ENCODE measurements at regions not wholly inside any gene's neighbourhood (a gene's known extent, or its start where the extent isn't known, plus 50 kb on each side); places are given as distances from the start of the nearest gene placed in this dataset.

- Histone ChIP-seq H3K36me3 (ENCODE audit: control insufficient read depth in 5 of 5, insufficient read depth in 5 of 5, low read length in 5 of 5) (no peaks in the 10 kb centered on the region), H3K27ac (ENCODE audit: low read depth, low read length) (no peak overlapping the region), H3K27me3 (ENCODE audit: control insufficient read depth in 5 of 5, insufficient read depth in 4 of 5, low read length in 5 of 5) (no peaks in the 10 kb centered on the region), H3K9ac (ENCODE audit: low read length in 5 of 5) (no peak overlapping the region), H3K9me3 (ENCODE audit: control insufficient read depth in 5 of 5, low read length in 5 of 5) (peaks cover 0 to 3% (median 0%) of the 10 kb centered on the region in 5 donors), H3K4me3 (ENCODE audit: low read depth in 1 of 5, low read length in 5 of 5) (no peak overlapping the region), H3K4me1 (ENCODE audit: control insufficient read depth in 5 of 5, insufficient read depth in 5 of 5, low read length in 5 of 5) (peaks cover 0 to 17% (median 12%) of the 10 kb centered on the region in 5 donors)
Measured at GRCh38 chr18:10018289-10018688, 104.5 kb downstream of the VAPA start.

DNA sequence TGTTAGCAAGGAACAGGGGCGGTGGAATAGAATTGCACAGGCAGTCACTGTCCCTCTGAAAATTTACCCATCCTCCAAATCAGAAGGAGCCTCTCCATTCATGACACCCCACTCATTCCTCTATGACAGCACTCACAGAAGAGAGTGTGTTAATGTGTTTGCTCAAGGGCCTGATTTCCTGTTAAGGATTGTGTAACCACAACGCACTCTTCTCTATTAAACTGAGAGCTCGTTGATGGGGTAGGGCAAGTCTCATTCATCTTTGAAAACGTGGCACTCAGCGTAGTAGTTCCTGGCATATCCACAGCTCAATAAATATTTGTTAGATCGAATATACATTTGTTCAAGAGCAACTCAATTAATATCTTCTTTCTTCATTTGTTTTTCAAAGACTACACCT lies 106.4 kb downstream of the VAPA start:
- H3K9ac ChIP-seq (ENCODE audit: low read length in 5 of 5) = no peak overlapping the region
- no peaks in the 10 kb centered on the region for H3K36me3 ChIP-seq (ENCODE audit: control insufficient read depth in 5 of 5, insufficient read depth in 5 of 5, low read length in 5 of 5)
- peaks cover 0 to 13% (median 12%) of the 10 kb centered on the region in 5 donors for H3K4me1 ChIP-seq (ENCODE audit: control insufficient read depth in 5 of 5, insufficient read depth in 5 of 5, low read length in 5 of 5)
- H3K9me3 ChIP-seq (ENCODE audit: control insufficient read depth in 5 of 5, low read length in 5 of 5) = peaks cover 0 to 3% (median 0%) of the 10 kb centered on the region in 5 donors
- no peak overlapping the region for H3K27ac ChIP-seq (ENCODE audit: low read depth, low read length)
- H3K27me3 ChIP-seq (ENCODE audit: control insufficient read depth in 5 of 5, insufficient read depth in 4 of 5, low read length in 5 of 5) = no peaks in the 10 kb centered on the region
- H3K4me3 ChIP-seq (ENCODE audit: low read depth in 1 of 5, low read length in 5 of 5) = no peak overlapping the region

DNA sequence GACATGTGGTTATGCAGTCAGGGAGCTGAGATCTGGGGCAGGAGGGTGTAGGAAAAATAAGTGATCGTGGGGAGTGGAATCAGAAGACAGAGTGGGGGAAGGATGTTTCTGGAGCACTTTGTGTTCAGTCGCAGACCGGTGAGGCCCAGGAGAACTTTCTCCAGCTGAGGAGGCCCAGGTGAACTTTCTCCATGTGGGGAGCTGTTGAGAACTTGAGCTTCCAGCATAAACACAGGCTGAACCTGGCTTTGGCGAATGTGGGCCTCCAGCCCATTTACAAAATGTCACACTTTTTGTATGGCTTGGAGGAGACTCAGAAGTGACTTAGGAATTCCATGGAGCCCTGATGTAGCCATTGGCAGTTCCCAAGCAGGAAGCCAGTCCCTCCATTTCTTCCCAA lies 108.5 kb downstream of the VAPA start:
- Histone ChIP-seq H3K9me3 (ENCODE audit: control insufficient read depth in 5 of 5, low read length in 5 of 5) (peaks cover 0 to 3% (median 0%) of the 10 kb centered on the region in 5 donors), H3K36me3 (ENCODE audit: control insufficient read depth in 5 of 5, insufficient read depth in 5 of 5, low read length in 5 of 5) (no peaks in the 10 kb centered on the region), H3K4me1 (ENCODE audit: control insufficient read depth in 5 of 5, insufficient read depth in 5 of 5, low read length in 5 of 5) (no peaks in the 10 kb centered on the region), H3K27ac (ENCODE audit: low read depth, low read length) (no peak overlapping the region), H3K9ac (ENCODE audit: low read length in 5 of 5) (no peak overlapping the region), H3K27me3 (ENCODE audit: control insufficient read depth in 5 of 5, insufficient read depth in 4 of 5, low read length in 5 of 5) (no peaks in the 10 kb centered on the region), H3K4me3 (ENCODE audit: low read depth in 1 of 5, low read length in 5 of 5) (no peak overlapping the region)

DNA sequence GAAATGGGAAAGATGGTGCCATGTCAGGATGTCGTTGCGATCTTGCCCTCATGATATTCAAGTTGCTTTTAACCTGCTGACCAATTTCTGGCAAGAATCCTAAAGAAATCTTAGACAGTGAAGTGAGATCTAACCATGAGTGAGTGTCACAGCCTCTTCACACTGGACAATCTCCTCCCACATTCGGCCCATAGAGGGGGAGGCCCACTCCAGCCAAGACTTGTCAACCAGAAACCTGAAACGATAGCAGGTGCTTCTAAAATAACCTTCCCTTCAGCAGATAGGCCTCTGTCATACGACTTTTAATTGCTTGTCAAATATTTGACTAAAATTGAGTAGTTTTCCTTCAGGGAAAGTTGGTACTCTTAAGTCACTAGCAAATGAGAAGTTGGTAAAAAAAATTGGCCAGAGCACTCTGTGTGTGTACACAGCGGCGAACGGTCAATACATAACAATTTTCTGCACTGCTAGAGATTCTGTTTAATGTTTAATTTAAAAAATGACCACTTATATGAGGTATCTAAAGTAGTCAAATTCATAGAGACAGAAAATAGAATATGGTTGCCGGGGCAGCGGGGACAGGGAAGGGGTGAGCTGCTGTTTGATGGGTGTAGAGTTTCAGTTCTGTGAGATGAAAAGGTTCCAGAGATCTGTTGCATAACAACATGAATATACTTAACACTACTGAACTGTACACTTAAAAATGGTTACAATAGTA lies 110.2 kb downstream of the VAPA start:
- Histone ChIP-seq H3K9ac (ENCODE audit: low read length in 5 of 5) (no peak overlapping the region), H3K36me3 (ENCODE audit: control insufficient read depth in 5 of 5, insufficient read depth in 5 of 5, low read length in 5 of 5) (no peaks in the 10 kb centered on the region), H3K4me3 (ENCODE audit: low read depth in 1 of 5, low read length in 5 of 5) (no peak overlapping the region), H3K27me3 (ENCODE audit: control insufficient read depth in 5 of 5, insufficient read depth in 4 of 5, low read length in 5 of 5) (no peaks in the 10 kb centered on the region), H3K27ac (ENCODE audit: low read depth, low read length) (no peak overlapping the region), H3K9me3 (ENCODE audit: control insufficient read depth in 5 of 5, low read length in 5 of 5) (peaks cover 0 to 3% (median 0%) of the 10 kb centered on the region in 5 donors), H3K4me1 (ENCODE audit: control insufficient read depth in 5 of 5, insufficient read depth in 5 of 5, low read length in 5 of 5) (no peaks in the 10 kb centered on the region)

GRCh38 chr18:10025711-10026670 lies 112.2 kb downstream of the VAPA start:
- peaks cover 0 to 3% (median 0%) of the 10 kb centered on the region in 5 donors for H3K9me3 ChIP-seq (ENCODE audit: control insufficient read depth in 5 of 5, low read length in 5 of 5)
- no peak overlapping the region for H3K4me3 ChIP-seq (ENCODE audit: low read depth in 1 of 5, low read length in 5 of 5)
- H3K9ac ChIP-seq (ENCODE audit: low read length in 5 of 5) = no peak overlapping the region
- H3K36me3 ChIP-seq (ENCODE audit: control insufficient read depth in 5 of 5, insufficient read depth in 5 of 5, low read length in 5 of 5) = no peaks in the 10 kb centered on the region
- H3K27ac ChIP-seq (ENCODE audit: low read depth, low read length) = no peak overlapping the region
- H3K27me3 ChIP-seq (ENCODE audit: control insufficient read depth in 5 of 5, insufficient read depth in 4 of 5, low read length in 5 of 5) = no peaks in the 10 kb centered on the region
- no peaks in the 10 kb centered on the region for H3K4me1 ChIP-seq (ENCODE audit: control insufficient read depth in 5 of 5, insufficient read depth in 5 of 5, low read length in 5 of 5)

- H3K9me3 ChIP-seq (ENCODE audit: control insufficient read depth in 5 of 5, low read length in 5 of 5) = peaks cover 0 to 3% (median 0%) of the 10 kb centered on the region in 5 donors
- peaks cover 0 to under 1% (median under 1%) of the 10 kb centered on the region in 5 donors for H3K4me1 ChIP-seq (ENCODE audit: control insufficient read depth in 5 of 5, insufficient read depth in 5 of 5, low read length in 5 of 5)
- no peak overlapping the region for H3K4me3 ChIP-seq (ENCODE audit: low read depth in 1 of 5, low read length in 5 of 5)
- H3K27me3 ChIP-seq (ENCODE audit: control insufficient read depth in 5 of 5, insufficient read depth in 4 of 5, low read length in 5 of 5) = no peaks in the 10 kb centered on the region
- H3K36me3 ChIP-seq (ENCODE audit: control insufficient read depth in 5 of 5, insufficient read depth in 5 of 5, low read length in 5 of 5) = no peaks in the 10 kb centered on the region
- no peak overlapping the region for H3K9ac ChIP-seq (ENCODE audit: low read length in 5 of 5)
- no peak overlapping the region for H3K27ac ChIP-seq (ENCODE audit: low read depth, low read length)
Measured at GRCh38 chr18:10027031-10027430, 113.2 kb downstream of the VAPA start.

- H3K4me1 ChIP-seq (ENCODE audit: control insufficient read depth in 5 of 5, insufficient read depth in 5 of 5, low read length in 5 of 5) = peaks cover 0 to 5% (median 4%) of the 10 kb centered on the region in 5 donors
Measured at GRCh38 chr18:10027461-10027860, 113.6 kb downstream of the VAPA start.

DNA sequence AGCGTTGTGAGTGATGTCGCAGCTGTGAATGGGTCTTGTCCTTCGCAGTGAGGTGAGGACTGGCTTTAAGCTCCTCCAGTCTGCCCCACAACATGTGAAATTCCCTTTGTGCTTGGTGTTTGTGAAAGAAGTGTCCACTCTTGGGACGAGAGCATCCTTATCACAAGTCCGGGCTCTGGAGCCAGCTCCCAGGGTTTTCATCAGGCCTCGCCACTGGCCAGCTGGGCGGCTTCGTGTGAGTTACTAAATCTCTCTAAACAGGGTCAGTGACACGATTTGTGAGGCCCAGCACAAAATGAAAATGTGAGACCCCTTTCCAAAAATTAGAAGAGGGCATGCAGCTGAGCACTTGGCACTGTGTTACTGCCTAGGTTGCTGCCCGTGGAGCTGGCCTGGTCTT lies 115.9 kb downstream of the VAPA start:
- H3K4me3 ChIP-seq (ENCODE audit: low read depth in 1 of 5, low read length in 5 of 5) = no peak overlapping the region
- H3K36me3 ChIP-seq (ENCODE audit: control insufficient read depth in 5 of 5, insufficient read depth in 5 of 5, low read length in 5 of 5) = no peaks in the 10 kb centered on the region
- H3K27me3 ChIP-seq (ENCODE audit: control insufficient read depth in 5 of 5, insufficient read depth in 4 of 5, low read length in 5 of 5) = no peaks in the 10 kb centered on the region
- no peaks in the 10 kb centered on the region for H3K9me3 ChIP-seq (ENCODE audit: control insufficient read depth in 5 of 5, low read length in 5 of 5)
- no peak overlapping the region for H3K27ac ChIP-seq (ENCODE audit: low read depth, low read length)
- H3K4me1 ChIP-seq (ENCODE audit: control insufficient read depth in 5 of 5, insufficient read depth in 5 of 5, low read length in 5 of 5) = peaks cover 0 to 13% (median 13%) of the 10 kb centered on the region in 5 donors
- no peak overlapping the region for H3K9ac ChIP-seq (ENCODE audit: low read length in 5 of 5)

More at GRCh38 chr18:10027461-10027860, 113.6 kb downstream of the VAPA start:
- Histone ChIP-seq H3K9me3 (ENCODE audit: control insufficient read depth in 5 of 5, low read length in 5 of 5) (peaks cover 0 to 3% (median 0%) of the 10 kb centered on the region in 5 donors), H3K9ac (ENCODE audit: low read length in 5 of 5) (no peak overlapping the region), H3K36me3 (ENCODE audit: control insufficient read depth in 5 of 5, insufficient read depth in 5 of 5, low read length in 5 of 5) (no peaks in the 10 kb centered on the region), H3K27ac (ENCODE audit: low read depth, low read length) (no peak overlapping the region), H3K27me3 (ENCODE audit: control insufficient read depth in 5 of 5, insufficient read depth in 4 of 5, low read length in 5 of 5) (no peaks in the 10 kb centered on the region), H3K4me3 (ENCODE audit: low read depth in 1 of 5, low read length in 5 of 5) (no peak overlapping the region)

GRCh38 chr18:10030816-10031541 lies 117.2 kb downstream of the VAPA start:
- H3K27me3 ChIP-seq (ENCODE audit: control insufficient read depth in 5 of 5, insufficient read depth in 4 of 5, low read length in 5 of 5) = no peaks in the 10 kb centered on the region
- H3K9ac ChIP-seq (ENCODE audit: low read length in 5 of 5) = no peak overlapping the region
- no peaks in the 10 kb centered on the region for H3K36me3 ChIP-seq (ENCODE audit: control insufficient read depth in 5 of 5, insufficient read depth in 5 of 5, low read length in 5 of 5)
- H3K9me3 ChIP-seq (ENCODE audit: control insufficient read depth in 5 of 5, low read length in 5 of 5) = no peaks in the 10 kb centered on the region
- H3K4me1 ChIP-seq (ENCODE audit: control insufficient read depth in 5 of 5, insufficient read depth in 5 of 5, low read length in 5 of 5) = peaks cover 0 to 22% (median 19%) of the 10 kb centered on the region in 5 donors
- H3K4me3 ChIP-seq (ENCODE audit: low read depth in 1 of 5, low read length in 5 of 5) = no peak overlapping the region
- H3K27ac ChIP-seq (ENCODE audit: low read depth, low read length) = no peak overlapping the region

All from subcutaneous abdominal adipose tissue (tissue), 5 donors.